ENCODE measurements at regions not wholly inside any gene's neighbourhood (a gene's known extent, or its start where the extent isn't known, plus 50 kb on each side); places are given as distances from the start of the nearest gene placed in this dataset.
A peak's percentile ranks its signal among the peaks of the same experiment; 100 is the strongest.

DNA sequence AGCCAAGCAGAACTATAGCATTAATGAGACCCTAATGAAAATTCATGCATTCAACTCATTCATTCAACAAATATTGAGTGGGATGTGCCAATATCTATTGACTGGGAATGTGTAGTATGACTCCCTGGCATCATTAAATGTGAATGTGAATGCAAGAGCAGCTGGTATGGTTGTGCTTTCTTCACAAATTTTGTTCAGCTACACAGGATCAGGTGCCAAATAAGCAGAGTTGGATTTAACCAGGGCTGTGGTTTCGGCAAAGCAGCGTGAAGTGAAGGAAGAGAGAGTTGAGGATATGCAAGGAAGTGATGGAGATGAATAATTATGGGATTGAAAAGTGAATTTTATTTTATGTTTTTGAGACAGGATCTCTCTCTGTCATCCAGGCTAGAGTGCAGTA is 87.1 kb upstream of the HNF1B start:
- TF ChIP-seq, protein P1, sequence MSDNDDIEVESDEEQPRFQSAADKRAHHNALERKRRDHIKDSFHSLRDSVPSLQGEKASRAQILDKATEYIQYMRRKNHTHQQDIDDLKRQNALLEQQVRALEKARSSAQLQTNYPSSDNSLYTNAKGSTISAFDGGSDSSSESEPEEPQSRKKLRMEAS (IDR thresholded peaks at IDR 0.05; ENCODE audit: low read depth, low read length): no peak
- TF ChIP-seq POLR2A (IDR thresholded peaks at IDR 0.05; ENCODE audit: extremely low read depth, insufficient read length) (no peak), MYC (IDR thresholded peaks at IDR 0.05; ENCODE audit: low read depth, low read length) (no peak)
- TF ChIP-seq, protein P2, sequence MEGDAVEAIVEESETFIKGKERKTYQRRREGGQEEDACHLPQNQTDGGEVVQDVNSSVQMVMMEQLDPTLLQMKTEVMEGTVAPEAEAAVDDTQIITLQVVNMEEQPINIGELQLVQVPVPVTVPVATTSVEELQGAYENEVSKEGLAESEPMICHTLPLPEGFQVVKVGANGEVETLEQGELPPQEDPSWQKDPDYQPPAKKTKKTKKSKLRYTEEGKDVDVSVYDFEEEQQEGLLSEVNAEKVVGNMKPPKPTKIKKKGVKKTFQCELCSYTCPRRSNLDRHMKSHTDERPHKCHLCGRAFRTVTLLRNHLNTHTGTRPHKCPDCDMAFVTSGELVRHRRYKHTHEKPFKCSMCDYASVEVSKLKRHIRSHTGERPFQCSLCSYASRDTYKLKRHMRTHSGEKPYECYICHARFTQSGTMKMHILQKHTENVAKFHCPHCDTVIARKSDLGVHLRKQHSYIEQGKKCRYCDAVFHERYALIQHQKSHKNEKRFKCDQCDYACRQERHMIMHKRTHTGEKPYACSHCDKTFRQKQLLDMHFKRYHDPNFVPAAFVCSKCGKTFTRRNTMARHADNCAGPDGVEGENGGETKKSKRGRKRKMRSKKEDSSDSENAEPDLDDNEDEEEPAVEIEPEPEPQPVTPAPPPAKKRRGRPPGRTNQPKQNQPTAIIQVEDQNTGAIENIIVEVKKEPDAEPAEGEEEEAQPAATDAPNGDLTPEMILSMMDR (IDR thresholded peaks at IDR 0.05; ENCODE audit: low read depth, low read length): no peak
- no peak for DNase-seq (ENCODE audit: low read depth)
- no peak overlapping the region for H3K4me3 ChIP-seq (ENCODE audit: low read depth, low read length)

DNA sequence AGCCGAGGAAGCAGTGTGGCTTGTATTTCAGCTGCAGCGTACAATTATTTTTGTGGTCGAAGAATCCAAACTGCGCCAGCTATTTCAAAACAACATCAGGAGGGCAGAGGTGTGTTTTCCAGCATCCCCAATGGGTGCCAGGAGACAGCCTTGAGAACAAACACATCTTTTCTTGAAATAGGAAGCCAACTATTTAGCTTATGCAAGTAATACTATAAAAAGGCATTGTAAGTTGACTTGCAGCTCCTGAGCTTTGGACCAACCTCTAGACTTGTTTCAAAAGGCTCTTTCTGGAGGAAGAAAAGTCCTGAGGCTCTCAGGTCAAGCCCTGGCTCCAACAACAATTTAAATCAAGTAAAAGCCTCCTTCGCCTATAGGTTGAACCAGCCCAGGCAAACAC is 86.6 kb upstream of the HNF1B start:
- no peak for TF ChIP-seq MYC (IDR thresholded peaks at IDR 0.05; ENCODE audit: low read depth, low read length)
- TF ChIP-seq, protein P1 (IDR thresholded peaks at IDR 0.05; ENCODE audit: low read depth, low read length): no peak
- TF ChIP-seq, protein P2 (IDR thresholded peaks at IDR 0.05; ENCODE audit: low read depth, low read length): no peak
- no peak for TF ChIP-seq POLR2A (IDR thresholded peaks at IDR 0.05; ENCODE audit: extremely low read depth, insufficient read length)
- no peak overlapping the region for H3K4me3 ChIP-seq (ENCODE audit: low read depth, low read length)
- DNase-seq (ENCODE audit: low read depth): no peak

- TF ChIP-seq, protein P2 (IDR thresholded peaks at IDR 0.05; ENCODE audit: low read depth, low read length): no peak
- no peak for TF ChIP-seq MYC (IDR thresholded peaks at IDR 0.05; ENCODE audit: low read depth, low read length)
- TF ChIP-seq, protein P1 (IDR thresholded peaks at IDR 0.05; ENCODE audit: low read depth, low read length): no peak
- TF ChIP-seq POLR2A (IDR thresholded peaks at IDR 0.05; ENCODE audit: extremely low read depth, insufficient read length): no peak
- DNase-seq (ENCODE audit: low read depth): no peak
- H3K4me3 ChIP-seq (ENCODE audit: low read depth, low read length): no peak overlapping the region
Observed at GRCh38 chr17:37830151-37830993, 85.5 kb upstream of the HNF1B start.

- H3K4me3 ChIP-seq (ENCODE audit: low read depth, low read length): no peak overlapping the region
- DNase-seq (ENCODE audit: low read depth): no peak
- TF ChIP-seq POLR2A (IDR thresholded peaks at IDR 0.05; ENCODE audit: extremely low read depth, insufficient read length) (no peak), MYC (IDR thresholded peaks at IDR 0.05; ENCODE audit: low read depth, low read length) (no peak)
- TF ChIP-seq, protein P2 (IDR thresholded peaks at IDR 0.05; ENCODE audit: low read depth, low read length): no peak
- TF ChIP-seq, protein P1 (IDR thresholded peaks at IDR 0.05; ENCODE audit: low read depth, low read length): no peak
Observed at GRCh38 chr17:37829592-37830123, 84.8 kb upstream of the HNF1B start.

DNA sequence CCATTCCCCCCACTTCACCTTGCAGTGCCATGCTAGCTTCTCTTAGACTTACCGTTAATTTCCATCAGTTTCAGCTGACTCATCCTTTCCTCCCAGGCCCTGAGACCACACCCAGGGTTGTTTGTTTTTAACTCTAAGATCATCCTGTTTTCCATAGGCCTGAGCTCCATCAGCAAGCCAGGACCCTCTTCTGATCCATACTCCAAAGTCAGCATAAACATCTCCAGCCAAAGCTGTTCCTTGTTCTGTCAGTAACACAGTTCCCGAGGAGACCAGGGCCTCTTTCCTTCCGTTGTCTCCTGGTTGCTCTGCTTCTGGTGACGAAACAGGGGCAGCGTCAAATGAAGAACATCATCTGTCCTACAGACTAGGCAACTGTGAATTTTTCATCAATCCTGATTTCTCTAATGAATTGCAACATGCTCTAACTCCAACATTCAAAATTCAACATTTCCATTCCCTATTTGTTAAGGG is 83.8 kb upstream of the HNF1B start:
- TF ChIP-seq, protein P1 (IDR thresholded peaks at IDR 0.05; ENCODE audit: low read depth, low read length): no peak
- TF ChIP-seq MYC (IDR thresholded peaks at IDR 0.05; ENCODE audit: low read depth, low read length) (no peak), POLR2A (IDR thresholded peaks at IDR 0.05; ENCODE audit: extremely low read depth, insufficient read length) (no peak)
- TF ChIP-seq, protein P2 (IDR thresholded peaks at IDR 0.05; ENCODE audit: low read depth, low read length): no peak
- DNase-seq (ENCODE audit: low read depth): peak; percentile 78
- peak overlapping the region; percentile 46 for H3K4me3 ChIP-seq (ENCODE audit: low read depth, low read length)

Data from NB4 (cell line).